Activated T-cell treated with anti-CD3 and anti-CD28 coated beads, Interleukin-2, amount 50 U/mL, for 72 hours (primary cell): ENCODE measurements at regions not wholly inside any gene's neighbourhood (a gene's known extent, or its start where the extent isn't known, plus 50 kb on each side); places are given as distances from the start of the nearest gene placed in this dataset.
A peak's percentile ranks its signal among the peaks of the same experiment; 100 is the strongest.
"Not testable (repeated sequence)": the region's sequence is repeated elsewhere in the genome, so short reads cannot be mapped to it uniquely, and the experiment has no call there.

Experiments
- ATAC-seq, 2 donors: fragments of 150-1000 bp; cut with Tn5 transposase; replicated peaks in 1 of 2; 2 replicates each; pipeline ENCODE4 v1.10.0; 2021; ENCODE audit warnings: moderate library complexity in 2 of 2, mild to moderate bottlenecking in 1 of 2
- DNase-seq, 2 donors: peaks; one replicate each; pipeline ENCODE4 v3.0.0; 2021 to 2022; ENCODE audit warnings: mixed read lengths in 1 of 2
- H3K27ac Mint-ChIP-seq: one replicate; pipeline ENCODE4 v1.8.0; 2022; ENCODE audit warnings: mild to moderate bottlenecking, moderate library complexity, mixed read lengths
- H3K27me3 Mint-ChIP-seq: one replicate; pipeline ENCODE4 v1.8.0; 2022; ENCODE audit warnings: low read depth, mixed read lengths
- H3K36me3 Mint-ChIP-seq, 2 donors: one replicate each; pipeline ENCODE4 v1.8.0; 2022; ENCODE audit warnings: mixed read lengths in 2 of 2, mild to moderate bottlenecking in 1 of 2; ENCODE audit not compliant: insufficient read depth in 2 of 2
- H3K4me1 Mint-ChIP-seq: one replicate; pipeline ENCODE4 v1.8.0; 2022; ENCODE audit warnings: low read depth, mixed read lengths
- H3K4me3 Mint-ChIP-seq, 2 donors: one replicate each; pipeline ENCODE4 v1.8.0; 2022; ENCODE audit warnings: mild to moderate bottlenecking in 2 of 2, mixed read lengths in 2 of 2, moderate library complexity in 2 of 2
- H3K9me3 Mint-ChIP-seq, 2 donors: one replicate each; pipeline ENCODE4 v1.8.0; 2022; ENCODE audit warnings: mixed read lengths in 2 of 2

DNA sequence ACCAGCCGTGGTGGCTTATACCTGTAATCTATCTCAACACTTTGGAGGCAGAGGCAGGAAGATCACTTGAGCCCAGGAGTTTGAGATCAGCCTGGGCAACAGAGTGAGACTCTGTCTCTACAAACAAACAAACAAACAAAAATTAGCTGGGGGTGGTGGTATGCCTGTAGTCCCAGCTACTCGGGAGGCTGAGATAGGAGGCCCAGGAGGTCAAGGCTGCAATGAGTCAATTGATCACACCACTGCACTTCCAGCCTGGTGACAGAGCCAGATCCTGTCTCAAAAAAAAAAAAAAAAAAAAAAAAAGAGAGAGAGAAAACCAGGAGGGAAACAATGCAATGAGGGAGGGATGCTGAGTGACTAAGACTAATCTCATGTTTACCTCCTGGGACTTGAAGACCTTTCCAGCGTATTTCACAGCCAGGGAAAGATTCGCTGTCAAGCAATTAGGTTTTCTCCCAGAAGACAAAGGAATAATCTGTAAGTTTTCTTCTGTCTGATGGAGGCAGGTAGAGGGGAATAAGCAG, 51.1 kb upstream of the MIER3 start:
- H3K4me1 Mint-ChIP-seq: no peaks in the 10 kb centered on the region
- H3K4me3 Mint-ChIP-seq: no peak overlapping the region
- no peak overlapping the region for H3K27ac Mint-ChIP-seq
- no peaks in the 10 kb centered on the region for H3K9me3 Mint-ChIP-seq
- no peak for DNase-seq
- H3K27me3 Mint-ChIP-seq: peaks cover 11% of the 10 kb centered on the region
- no peaks in the 10 kb centered on the region for H3K36me3 Mint-ChIP-seq
- ATAC-seq: no peak

DNA sequence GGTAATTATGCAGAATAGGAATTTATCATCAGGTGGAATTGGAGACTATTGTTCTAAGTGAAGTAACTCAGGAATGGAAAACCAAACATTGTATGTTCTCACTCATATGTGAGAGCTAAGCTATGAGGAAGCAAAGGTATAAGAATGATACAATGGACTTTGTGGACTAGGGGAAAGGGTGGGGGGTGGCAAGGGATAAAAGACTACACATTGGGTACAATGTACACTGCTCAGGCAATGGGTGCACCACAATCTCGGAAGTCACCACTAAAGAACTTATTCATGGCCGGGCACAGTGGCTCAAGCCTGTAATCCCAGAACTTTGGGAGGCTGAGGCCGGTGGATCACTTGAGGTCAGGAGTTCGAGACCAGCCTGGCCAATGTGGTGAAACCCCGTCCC, 51.6 kb upstream of the MIER3 start:
- DNase-seq, H3K36me3 Mint-ChIP-seq, ATAC-seq, H3K9me3 Mint-ChIP-seq, H3K4me1 Mint-ChIP-seq, H3K27ac Mint-ChIP-seq, H3K4me3 Mint-ChIP-seq: not testable (repeated sequence)
- H3K27me3 Mint-ChIP-seq: peaks cover 11% of the 10 kb centered on the region

DNA sequence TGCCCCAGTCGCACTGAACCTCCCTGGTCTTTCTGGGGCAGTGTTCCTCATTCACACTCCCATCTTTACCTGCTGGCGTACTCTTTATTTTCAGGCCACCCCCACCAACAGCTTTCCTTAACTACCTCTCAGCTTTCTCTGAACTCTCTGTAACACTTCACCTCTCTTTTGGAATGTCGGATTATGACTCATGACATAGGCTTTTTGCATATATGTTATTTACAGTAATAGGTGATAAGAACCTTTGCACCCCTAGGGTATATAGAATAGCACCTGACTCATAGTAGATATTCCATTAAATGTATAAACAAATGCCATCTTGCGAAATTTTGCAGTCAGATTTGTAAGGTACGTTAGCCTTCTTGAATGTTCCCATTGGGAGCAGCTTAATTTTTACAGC, 52.9 kb upstream of the MIER3 start:
- peaks cover 11% of the 10 kb centered on the region for H3K27me3 Mint-ChIP-seq
- no peak overlapping the region for H3K4me3 Mint-ChIP-seq
- H3K9me3 Mint-ChIP-seq: no peaks in the 10 kb centered on the region
- no peaks in the 10 kb centered on the region for H3K4me1 Mint-ChIP-seq
- H3K36me3 Mint-ChIP-seq: no peaks in the 10 kb centered on the region
- ATAC-seq (no peak), DNase-seq (no peak)
- no peak overlapping the region for H3K27ac Mint-ChIP-seq

DNA sequence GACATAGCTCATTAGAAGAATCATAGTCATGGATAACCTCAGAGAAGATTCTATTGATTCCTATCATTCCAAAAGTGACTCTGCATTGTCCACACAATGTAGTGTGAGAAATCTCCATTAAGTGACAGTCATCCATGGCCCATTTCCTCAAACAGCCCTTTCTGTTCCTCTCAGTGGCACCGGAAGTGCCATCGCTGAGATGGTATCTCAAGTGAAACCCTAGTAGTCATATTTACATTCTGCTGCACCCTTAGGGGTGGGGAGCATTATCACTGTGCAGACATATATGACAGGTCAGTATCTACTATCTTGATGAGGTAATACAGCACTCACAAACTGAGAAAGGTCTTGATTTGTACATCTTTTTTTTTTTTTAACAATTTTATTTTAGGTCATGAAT, 55.4 kb upstream of the MIER3 start:
- ATAC-seq: peak in 1 of 2 donors; percentile 56
- Mint-ChIP-seq H3K27ac (no peak overlapping the region), H3K27me3 (no peaks in the 10 kb centered on the region), H3K9me3 (no peaks in the 10 kb centered on the region), H3K4me3 (no peak overlapping the region), H3K36me3 (no peaks in the 10 kb centered on the region), H3K4me1 (no peaks in the 10 kb centered on the region)
- no peak for DNase-seq

DNA sequence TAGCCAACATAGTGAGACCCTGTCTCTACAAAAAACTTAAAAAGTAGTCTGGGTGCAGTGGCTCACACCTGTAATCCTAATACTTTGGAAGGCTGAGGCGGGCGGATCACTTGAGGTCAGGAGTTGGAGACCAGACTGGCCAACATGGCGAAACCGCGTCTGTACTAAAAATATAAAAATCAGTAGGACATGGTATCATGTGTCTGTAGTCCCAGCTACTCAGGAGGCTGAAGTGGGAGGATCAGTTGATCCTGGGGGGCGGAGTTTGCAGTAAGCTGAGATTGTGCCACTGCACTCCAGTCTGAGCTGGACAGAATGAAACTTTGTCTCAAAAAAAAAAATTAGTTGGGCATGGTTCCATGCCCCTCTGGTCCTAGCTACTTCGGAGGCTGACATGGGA, 57.9 kb upstream of the MIER3 start:
- ATAC-seq (no peak), DNase-seq (no peak)
- no peaks in the 10 kb centered on the region for H3K4me1 Mint-ChIP-seq
- H3K27me3 Mint-ChIP-seq: no peaks in the 10 kb centered on the region
- no peaks in the 10 kb centered on the region for H3K36me3 Mint-ChIP-seq
- no peak overlapping the region for H3K27ac Mint-ChIP-seq
- H3K9me3 Mint-ChIP-seq: no peaks in the 10 kb centered on the region
- H3K4me3 Mint-ChIP-seq: no peak overlapping the region

DNA sequence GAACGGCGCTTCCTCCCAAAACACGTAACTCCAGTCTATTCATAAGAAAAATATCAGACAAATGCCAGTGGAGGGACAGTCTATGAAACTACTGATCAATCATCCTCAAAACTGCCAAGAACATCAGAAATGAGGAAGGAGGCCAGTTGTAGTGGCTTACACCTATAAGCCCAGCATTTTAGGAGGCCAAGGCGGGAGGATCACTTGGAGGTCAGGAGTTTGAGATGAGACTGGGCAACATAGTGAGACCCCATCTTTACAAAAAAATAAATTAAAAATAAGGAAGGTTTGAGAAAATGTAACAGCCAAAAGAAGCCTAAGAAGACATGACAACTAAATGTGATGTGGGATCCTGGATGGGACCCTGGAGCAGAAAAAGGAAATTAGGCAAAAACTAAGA, 58.9 kb upstream of the MIER3 start:
- Mint-ChIP-seq H3K36me3 (no peaks in the 10 kb centered on the region), H3K4me3 (no peak overlapping the region), H3K9me3 (no peaks in the 10 kb centered on the region), H3K4me1 (no peaks in the 10 kb centered on the region), H3K27me3 (no peaks in the 10 kb centered on the region), H3K27ac (no peak overlapping the region)
- ATAC-seq (no peak), DNase-seq (no peak)

DNA sequence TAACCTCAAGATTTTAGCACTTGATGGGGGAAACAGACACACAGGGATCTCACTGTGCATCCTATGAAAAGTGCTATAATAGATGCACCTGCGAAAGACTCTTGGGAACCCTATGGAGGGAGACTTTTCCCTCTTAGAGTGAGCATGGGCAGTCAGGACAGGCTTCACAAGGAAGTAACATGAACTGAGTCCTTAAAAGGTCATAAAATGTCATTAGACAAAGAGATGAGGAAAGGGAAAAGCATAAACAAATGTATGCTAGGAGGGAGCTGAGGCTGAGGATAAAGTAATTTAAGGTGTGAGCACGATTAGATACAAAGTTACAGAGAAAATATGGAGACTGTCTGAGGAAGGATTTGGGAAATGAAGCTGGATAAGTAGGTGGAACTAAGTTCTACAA, 60.6 kb upstream of the MIER3 start:
- H3K9me3 Mint-ChIP-seq: no peaks in the 10 kb centered on the region
- no peak for ATAC-seq
- H3K4me3 Mint-ChIP-seq: no peak overlapping the region
- H3K36me3 Mint-ChIP-seq: no peaks in the 10 kb centered on the region
- H3K4me1 Mint-ChIP-seq: no peaks in the 10 kb centered on the region
- H3K27me3 Mint-ChIP-seq: no peaks in the 10 kb centered on the region
- no peak overlapping the region for H3K27ac Mint-ChIP-seq
- no peak for DNase-seq

DNA sequence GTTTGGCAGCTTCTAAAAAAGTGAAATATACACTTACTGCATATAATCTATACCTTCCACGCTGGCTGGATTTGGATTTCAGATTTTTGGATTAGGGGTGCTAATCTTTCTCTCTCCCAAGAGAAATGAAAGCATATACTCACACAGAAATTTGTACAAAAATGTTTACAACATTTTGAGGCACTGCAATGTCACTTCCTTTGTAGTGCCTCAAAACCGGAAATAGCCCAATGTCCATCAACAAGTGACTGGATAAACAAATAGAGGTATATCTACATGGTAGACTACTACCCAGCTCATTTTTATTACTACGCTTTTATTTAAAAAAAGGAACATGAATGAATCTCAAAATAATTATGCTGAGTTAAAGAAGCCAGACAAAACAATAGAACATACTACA, 74.0 kb upstream of the MIER3 start:
- Mint-ChIP-seq H3K27me3 (no peaks in the 10 kb centered on the region), H3K9me3 (peaks cover 0 to 2% of the 10 kb centered on the region in 2 donors), H3K36me3 (no peaks in the 10 kb centered on the region), H3K4me3 (no peak overlapping the region), H3K4me1 (peaks cover 10% of the 10 kb centered on the region), H3K27ac (no peak overlapping the region)
- ATAC-seq (no peak), DNase-seq (no peak)

DNA sequence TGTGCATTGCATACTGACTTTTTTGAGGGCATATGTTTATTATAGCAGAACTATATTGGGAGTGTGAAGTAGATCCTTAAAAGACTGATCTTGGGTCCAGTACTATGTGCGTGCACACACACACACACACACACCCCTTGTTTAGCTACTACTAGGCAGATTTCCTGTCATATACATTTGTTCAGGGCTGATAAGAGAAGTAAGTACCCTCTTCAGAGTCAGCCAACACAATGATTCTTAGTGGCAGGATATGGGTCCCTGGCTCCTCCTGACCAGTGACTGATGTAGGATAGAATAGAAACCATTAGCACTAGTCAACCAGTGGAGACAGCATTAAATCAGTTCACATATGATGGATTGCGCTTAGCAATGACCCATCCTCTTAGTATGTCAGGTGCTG, 76.2 kb upstream of the MIER3 start:
- Mint-ChIP-seq H3K4me1 (peaks cover 21% of the 10 kb centered on the region), H3K36me3 (no peaks in the 10 kb centered on the region), H3K27me3 (peaks cover 9% of the 10 kb centered on the region), H3K4me3 (no peak overlapping the region), H3K27ac (no peak overlapping the region), H3K9me3 (peaks cover 2% of the 10 kb centered on the region in 2 donors)
- ATAC-seq (no peak), DNase-seq (no peak)

DNA sequence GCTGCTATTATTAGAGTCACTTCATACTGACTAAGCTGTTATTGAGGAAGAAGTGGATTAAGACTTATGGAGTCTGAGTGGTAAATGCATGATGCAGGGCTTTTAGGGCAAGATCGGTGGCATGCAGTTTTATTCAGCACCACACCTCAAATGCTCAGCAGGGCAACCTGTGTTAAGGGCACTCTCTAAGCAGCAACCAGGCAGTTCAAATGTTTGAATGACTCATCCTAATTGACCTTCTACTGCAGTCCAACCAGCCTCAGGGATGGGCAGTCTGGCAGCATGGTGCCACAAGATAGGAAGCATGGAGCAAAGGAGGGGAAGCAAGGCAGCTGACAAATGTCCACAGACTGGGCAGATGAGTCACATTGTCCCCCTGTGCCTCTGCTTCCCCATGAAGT, 80.2 kb upstream of the MIER3 start:
- Mint-ChIP-seq H3K4me1 (peaks cover 21% of the 10 kb centered on the region), H3K4me3 (no peak overlapping the region), H3K27me3 (peaks cover 9% of the 10 kb centered on the region), H3K27ac (no peak overlapping the region), H3K36me3 (no peaks in the 10 kb centered on the region), H3K9me3 (peaks cover 0 to 2% of the 10 kb centered on the region in 2 donors)
- ATAC-seq (no peak), DNase-seq (no peak)

DNA sequence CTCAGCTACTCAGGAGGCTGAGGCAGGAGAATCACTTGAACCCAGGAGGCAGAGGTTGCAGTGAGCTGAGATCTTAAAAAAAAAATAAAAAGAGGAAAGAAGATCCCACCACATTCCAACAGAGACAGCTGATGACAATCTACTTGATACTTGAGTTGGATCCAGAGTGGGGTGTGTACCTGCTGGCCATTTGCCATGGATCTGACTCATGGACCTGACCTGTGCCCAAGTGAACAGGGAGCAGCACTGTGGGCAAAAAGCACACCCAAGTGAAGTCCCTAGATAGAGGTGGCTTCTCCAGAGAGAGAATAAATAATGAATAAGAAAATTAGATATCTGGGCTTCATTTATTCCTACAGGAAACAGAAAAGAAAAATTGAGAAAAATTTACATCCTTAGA, 81.2 kb upstream of the MIER3 start:
- ATAC-seq (no peak), DNase-seq (no peak)
- H3K4me3 Mint-ChIP-seq: no peak overlapping the region
- H3K36me3 Mint-ChIP-seq: no peaks in the 10 kb centered on the region
- H3K4me1 Mint-ChIP-seq: peaks cover 21% of the 10 kb centered on the region
- peaks cover 9% of the 10 kb centered on the region for H3K27me3 Mint-ChIP-seq
- H3K9me3 Mint-ChIP-seq: peaks cover 0 to 2% of the 10 kb centered on the region in 2 donors
- H3K27ac Mint-ChIP-seq: no peak overlapping the region

DNA sequence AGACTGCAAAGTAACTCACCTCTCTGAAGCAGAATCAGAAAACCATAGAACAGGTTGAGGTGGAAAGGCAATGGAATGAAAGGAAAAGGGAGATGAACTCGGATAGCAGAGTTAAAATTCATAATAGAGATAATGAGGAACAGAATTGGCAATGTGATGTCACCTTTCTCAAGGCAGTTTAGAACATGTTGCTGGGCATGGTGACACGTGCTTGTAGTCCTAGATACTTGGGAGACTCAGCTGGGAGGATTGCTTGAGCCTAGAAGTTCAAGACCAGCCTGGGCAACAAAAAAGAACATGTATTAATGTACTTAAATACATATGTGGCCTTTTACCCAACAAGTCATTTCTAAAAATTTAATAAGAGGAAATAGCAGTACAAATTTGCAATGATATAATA, 81.6 kb upstream of the MIER3 start:
- DNase-seq (no peak), ATAC-seq (no peak)
- Mint-ChIP-seq H3K4me3 (no peak overlapping the region), H3K27me3 (peaks cover 9% of the 10 kb centered on the region), H3K36me3 (no peaks in the 10 kb centered on the region), H3K4me1 (peaks cover 21% of the 10 kb centered on the region), H3K9me3 (peaks cover 0 to 2% of the 10 kb centered on the region in 2 donors), H3K27ac (no peak overlapping the region)

DNA sequence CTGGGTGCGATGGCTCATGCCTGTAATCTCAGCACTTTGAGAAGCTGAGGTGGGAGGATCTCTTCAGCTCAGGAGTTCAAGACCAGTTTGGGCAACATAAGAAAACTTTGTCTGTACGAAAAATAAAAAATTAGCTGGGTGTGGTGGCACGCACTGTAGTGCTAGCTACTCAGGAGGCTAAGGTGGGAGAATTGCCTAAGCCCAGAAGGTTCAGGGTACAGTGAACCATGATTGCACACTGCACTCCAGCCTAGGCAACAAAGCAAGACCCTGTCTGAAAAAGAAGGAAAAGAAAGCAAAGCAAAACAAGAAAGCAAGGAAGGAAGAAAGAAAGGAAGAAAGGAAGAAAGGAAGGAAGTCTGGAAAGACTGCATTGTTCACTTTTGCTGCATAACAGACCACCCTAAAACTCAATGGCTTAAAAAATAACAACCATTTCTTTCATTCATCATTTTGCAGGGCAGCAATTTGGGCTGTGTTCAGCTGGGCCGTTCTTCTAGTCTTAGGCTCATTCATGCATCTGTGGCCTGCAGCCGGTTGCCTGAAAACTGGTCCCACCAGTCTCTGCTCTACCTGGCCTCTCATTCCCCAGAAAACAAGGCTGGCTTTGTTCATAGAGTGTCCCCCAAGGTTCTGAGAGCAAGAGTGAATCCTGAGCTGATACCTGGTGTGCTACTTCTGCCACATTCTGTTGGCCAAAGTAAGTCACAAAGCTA, 82.4 kb upstream of the MIER3 start:
- DNase-seq: no peak
- Mint-ChIP-seq H3K27me3 (peaks cover 9% of the 10 kb centered on the region), H3K4me3 (no peak overlapping the region), H3K27ac (no peak overlapping the region), H3K4me1 (peaks cover 21% of the 10 kb centered on the region), H3K9me3 (peaks cover 0 to 2% of the 10 kb centered on the region in 2 donors), H3K36me3 (no peaks in the 10 kb centered on the region)
- no peak for ATAC-seq

DNA sequence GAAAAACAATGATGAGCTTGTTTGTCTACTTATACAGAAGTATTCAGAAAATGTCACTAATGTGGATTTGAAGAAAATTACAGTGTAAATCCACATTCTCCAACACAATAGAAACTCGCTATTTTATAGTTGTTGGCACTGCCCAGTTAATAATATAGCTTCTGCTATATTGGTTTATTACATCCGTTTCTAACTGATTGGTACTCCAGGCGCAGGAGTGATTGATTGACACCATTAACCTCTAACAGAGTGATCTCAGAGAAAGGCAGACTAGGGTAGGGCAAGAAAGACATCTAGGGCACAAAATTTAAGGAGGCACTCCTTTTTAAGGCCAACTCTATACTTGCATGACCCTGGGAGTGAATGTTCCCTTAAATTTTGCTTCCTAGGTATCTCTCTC, 84.0 kb upstream of the MIER3 start:
- ATAC-seq (no peak), DNase-seq (no peak)
- H3K4me3 Mint-ChIP-seq: no peak overlapping the region
- H3K27me3 Mint-ChIP-seq: peaks cover 9% of the 10 kb centered on the region
- peaks cover 11% of the 10 kb centered on the region for H3K4me1 Mint-ChIP-seq
- H3K27ac Mint-ChIP-seq: no peak overlapping the region
- no peaks in the 10 kb centered on the region for H3K36me3 Mint-ChIP-seq
- peaks cover 0 to 2% of the 10 kb centered on the region in 2 donors for H3K9me3 Mint-ChIP-seq
